ENCODE measurements at regions not wholly inside any gene's neighbourhood (a gene's known extent, or its start where the extent isn't known, plus 50 kb on each side); places are given as distances from the start of the nearest gene placed in this dataset.

DNA sequence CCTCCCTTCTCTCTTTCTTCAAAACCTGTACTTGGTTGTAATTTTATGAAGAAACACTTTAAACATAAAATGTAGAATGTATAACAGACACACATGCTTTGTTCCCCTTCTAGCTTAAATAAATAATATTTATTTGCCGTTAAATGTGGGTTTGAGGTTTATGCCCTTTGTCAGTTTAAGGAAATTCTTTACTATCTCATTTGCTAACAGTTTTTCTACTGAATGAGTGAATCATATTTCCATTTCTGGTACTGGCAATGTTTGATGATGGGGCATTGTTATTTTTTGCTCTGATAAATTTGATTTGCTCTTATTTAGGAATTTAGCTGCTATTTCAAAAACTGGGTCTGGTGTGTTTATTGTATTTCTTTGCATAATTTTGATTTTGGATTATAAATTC lies 555.6 kb downstream of the CCDC85A start:
- no peak for TF ChIP-seq CTCF (IDR thresholded peaks at IDR 0.05; ENCODE audit: unreplicated experiment)
- H3K4me3 Mint-ChIP-seq, result no peak overlapping the region

GRCh38 chr2:56741601-56742102 lies 557.9 kb downstream of the CCDC85A start:
- Mint-ChIP-seq H3K9me3 (no peaks in the 10 kb centered on the region), H3K36me3 (no peaks in the 10 kb centered on the region), H3K27me3 (ENCODE audit: low read depth) (no peaks in the 10 kb centered on the region), H3K27ac (peak overlapping the region; percentile 67), H3K4me1 (no peaks in the 10 kb centered on the region), H3K4me3 (no peak overlapping the region)
- TF ChIP-seq CTCF (IDR thresholded peaks at IDR 0.05; ENCODE audit: unreplicated experiment), result no peak
- no peak for DNase-seq (ENCODE audit: low spot score in 2 of 2, unreplicated experiment in 2 of 2)

More for the DNA sequence above, 555.6 kb downstream of the CCDC85A start:
- no peak for DNase-seq (ENCODE audit: low spot score in 2 of 2, unreplicated experiment in 2 of 2)
- H3K36me3 Mint-ChIP-seq, result peaks cover 2% of the 10 kb centered on the region
- H3K9me3 Mint-ChIP-seq, result peaks cover 15% of the 10 kb centered on the region
- H3K27me3 Mint-ChIP-seq (ENCODE audit: low read depth), result no peaks in the 10 kb centered on the region
- no peak overlapping the region for H3K27ac Mint-ChIP-seq
- H3K4me1 Mint-ChIP-seq, result no peaks in the 10 kb centered on the region

DNA sequence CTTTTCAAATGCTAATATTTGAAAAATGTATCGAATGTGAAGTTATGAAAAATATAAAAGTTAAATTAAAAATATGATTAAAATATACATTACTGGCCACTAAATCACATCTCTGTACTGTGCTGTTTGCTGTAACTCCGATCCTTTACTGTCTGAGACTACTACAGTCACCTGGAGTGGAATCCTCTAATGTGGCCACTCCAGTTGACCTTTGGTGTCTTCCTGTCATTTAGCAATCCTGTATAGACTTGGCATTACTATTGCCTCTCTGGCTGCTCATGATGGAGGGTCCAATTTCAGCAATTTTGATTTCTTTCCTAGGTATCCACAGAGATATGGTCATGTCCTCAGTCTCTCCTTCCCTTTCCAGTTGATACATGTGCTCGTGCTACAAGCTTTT lies 560.0 kb downstream of the CCDC85A start:
- H3K4me1 Mint-ChIP-seq, result peaks cover 2% of the 10 kb centered on the region
- H3K27me3 Mint-ChIP-seq (ENCODE audit: low read depth), result peaks cover 5% of the 10 kb centered on the region
- H3K9me3 Mint-ChIP-seq, result no peaks in the 10 kb centered on the region
- H3K27ac Mint-ChIP-seq, result no peak overlapping the region
- no peaks in the 10 kb centered on the region for H3K36me3 Mint-ChIP-seq
- H3K4me3 Mint-ChIP-seq, result no peak overlapping the region
- no peak for TF ChIP-seq CTCF (IDR thresholded peaks at IDR 0.05; ENCODE audit: unreplicated experiment)
- DNase-seq (ENCODE audit: low spot score in 2 of 2, unreplicated experiment in 2 of 2), result no peak

DNA sequence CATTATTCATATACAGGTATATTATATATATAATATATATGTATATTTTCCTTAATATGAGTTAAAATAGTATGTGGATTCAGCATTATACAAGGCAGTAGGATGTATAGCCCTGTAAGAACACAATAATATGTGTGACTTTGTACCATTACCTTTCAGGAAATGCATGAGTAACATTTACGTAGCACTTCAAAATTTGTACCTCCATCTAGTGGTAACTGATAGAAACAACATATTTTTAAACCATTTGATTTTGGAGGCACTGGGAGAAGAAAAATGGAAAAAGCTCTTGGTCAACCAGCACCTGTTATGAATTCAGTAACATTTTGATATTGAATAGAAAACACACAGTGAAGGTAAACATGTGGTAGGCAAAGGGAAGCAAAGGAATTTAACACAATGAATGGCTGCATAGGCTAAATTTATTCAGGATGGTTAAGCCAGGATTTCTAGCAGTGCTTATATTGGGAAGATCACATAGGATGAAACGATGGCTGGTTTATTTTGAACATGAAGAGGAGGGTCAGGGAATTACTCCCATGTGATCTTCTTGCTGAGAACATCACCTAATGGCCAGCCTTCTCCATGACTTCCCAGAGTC lies 565.5 kb downstream of the CCDC85A start:
- H3K9me3 Mint-ChIP-seq, result no peaks in the 10 kb centered on the region
- H3K36me3 Mint-ChIP-seq, result no peaks in the 10 kb centered on the region
- H3K27ac Mint-ChIP-seq, result no peak overlapping the region
- DNase-seq (ENCODE audit: low spot score in 2 of 2, unreplicated experiment in 2 of 2), result no peak
- peak; percentile 67 for TF ChIP-seq CTCF (IDR thresholded peaks at IDR 0.05; ENCODE audit: unreplicated experiment)
- peaks cover 20% of the 10 kb centered on the region for H3K27me3 Mint-ChIP-seq (ENCODE audit: low read depth)
- peaks cover 2% of the 10 kb centered on the region for H3K4me1 Mint-ChIP-seq
- no peak overlapping the region for H3K4me3 Mint-ChIP-seq

DNA sequence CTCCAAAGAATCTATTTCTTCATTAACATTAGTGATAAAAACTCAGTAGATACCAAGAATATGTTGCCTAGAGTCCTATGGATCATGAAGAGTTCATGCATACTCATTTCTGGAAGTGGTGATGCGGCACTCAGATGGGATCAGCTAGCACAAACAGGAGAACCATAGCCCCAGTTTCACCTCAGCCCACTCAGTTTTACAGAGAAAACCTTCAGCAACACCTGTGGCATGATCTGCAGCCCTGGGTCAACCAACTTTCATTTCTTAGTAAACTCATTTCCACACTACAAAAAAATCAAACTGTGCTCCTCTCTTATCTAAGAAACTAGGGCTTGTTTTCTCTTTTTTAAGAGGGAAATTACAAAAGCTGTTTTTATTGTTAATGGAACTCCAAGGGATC lies 569.4 kb downstream of the CCDC85A start:
- peaks cover 31% of the 10 kb centered on the region for H3K27me3 Mint-ChIP-seq (ENCODE audit: low read depth)
- H3K4me1 Mint-ChIP-seq, result peaks cover 4% of the 10 kb centered on the region
- no peak for DNase-seq (ENCODE audit: low spot score in 2 of 2, unreplicated experiment in 2 of 2)
- no peak for TF ChIP-seq CTCF (IDR thresholded peaks at IDR 0.05; ENCODE audit: unreplicated experiment)
- no peak overlapping the region for H3K27ac Mint-ChIP-seq
- H3K9me3 Mint-ChIP-seq, result no peaks in the 10 kb centered on the region
- no peak overlapping the region for H3K4me3 Mint-ChIP-seq
- H3K36me3 Mint-ChIP-seq, result no peaks in the 10 kb centered on the region
